ENCODE measurements at regions not wholly inside any gene's neighbourhood (a gene's known extent, or its start where the extent isn't known, plus 50 kb on each side); places are given as distances from the start of the nearest gene placed in this dataset.

DNA sequence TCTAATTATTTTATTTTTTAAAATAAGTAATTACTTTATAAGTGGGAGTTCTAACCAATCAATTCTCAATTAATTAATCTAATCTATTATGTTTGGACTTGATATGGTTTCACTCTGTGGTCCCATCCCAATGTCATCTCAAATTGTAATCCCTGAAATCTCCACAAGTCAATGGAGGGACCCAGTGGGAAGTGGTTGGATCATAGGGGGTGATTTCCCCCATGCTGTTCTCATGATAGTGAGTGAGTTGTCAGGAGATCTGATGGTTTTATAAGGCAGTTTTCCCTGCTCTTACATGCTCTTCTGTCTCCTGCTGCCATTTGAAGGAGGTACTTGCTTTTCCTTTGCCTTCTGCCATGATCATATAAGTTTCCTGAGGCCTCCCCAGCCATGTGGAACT, 836.1 kb downstream of the GALC start:
- Histone ChIP-seq H3K9me3 (no peaks in the 10 kb centered on the region), H3K27me3 (no peaks in the 10 kb centered on the region), H3K4me3 (no peak overlapping the region), H3K4me1 (no peaks in the 10 kb centered on the region), H3K27ac (no peak overlapping the region), H3K36me3 (no peaks in the 10 kb centered on the region)
- TF ChIP-seq EP300 (IDR thresholded peaks at IDR 0.05), result no peak
- TF ChIP-seq POLR2A (IDR thresholded peaks at IDR 0.05), result no peak
- TF ChIP-seq, protein P1, sequence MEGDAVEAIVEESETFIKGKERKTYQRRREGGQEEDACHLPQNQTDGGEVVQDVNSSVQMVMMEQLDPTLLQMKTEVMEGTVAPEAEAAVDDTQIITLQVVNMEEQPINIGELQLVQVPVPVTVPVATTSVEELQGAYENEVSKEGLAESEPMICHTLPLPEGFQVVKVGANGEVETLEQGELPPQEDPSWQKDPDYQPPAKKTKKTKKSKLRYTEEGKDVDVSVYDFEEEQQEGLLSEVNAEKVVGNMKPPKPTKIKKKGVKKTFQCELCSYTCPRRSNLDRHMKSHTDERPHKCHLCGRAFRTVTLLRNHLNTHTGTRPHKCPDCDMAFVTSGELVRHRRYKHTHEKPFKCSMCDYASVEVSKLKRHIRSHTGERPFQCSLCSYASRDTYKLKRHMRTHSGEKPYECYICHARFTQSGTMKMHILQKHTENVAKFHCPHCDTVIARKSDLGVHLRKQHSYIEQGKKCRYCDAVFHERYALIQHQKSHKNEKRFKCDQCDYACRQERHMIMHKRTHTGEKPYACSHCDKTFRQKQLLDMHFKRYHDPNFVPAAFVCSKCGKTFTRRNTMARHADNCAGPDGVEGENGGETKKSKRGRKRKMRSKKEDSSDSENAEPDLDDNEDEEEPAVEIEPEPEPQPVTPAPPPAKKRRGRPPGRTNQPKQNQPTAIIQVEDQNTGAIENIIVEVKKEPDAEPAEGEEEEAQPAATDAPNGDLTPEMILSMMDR (IDR thresholded peaks at IDR 0.05), result no peak
- no peak for DNase-seq (ENCODE audit: low spot score in 2 of 2)

DNA sequence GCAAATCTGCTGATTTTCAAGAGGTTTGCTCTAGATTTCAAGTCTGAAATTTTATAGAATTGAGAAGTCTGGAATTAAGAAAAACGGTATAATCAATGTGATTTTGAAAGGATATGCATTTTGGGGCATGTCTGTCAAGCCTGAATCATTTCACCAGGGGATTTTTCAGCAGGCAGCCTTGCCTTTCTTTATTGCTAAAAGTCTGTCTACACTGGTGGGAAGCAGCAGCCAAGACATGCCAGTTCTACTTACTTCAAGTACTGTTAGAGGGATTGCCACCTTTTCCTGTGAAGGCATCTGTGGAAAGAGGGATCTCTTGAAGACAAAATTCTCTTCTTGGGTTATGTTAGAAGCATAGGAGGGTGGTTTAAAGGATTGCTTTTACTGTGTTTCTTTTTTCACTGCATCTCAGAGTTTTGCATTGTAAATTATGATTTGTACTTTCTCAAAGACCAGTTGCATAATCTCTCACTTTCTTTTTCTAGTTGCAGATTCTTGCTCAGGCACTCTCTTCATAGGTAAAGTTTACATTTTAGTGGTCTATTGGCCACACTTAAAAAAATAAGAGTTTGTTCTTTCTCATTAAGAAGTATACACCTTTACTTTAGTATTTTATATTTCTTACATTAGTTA, 837.0 kb downstream of the GALC start:
- Histone ChIP-seq H3K9me3 (no peaks in the 10 kb centered on the region), H3K27ac (no peak overlapping the region), H3K27me3 (no peaks in the 10 kb centered on the region), H3K4me1 (no peaks in the 10 kb centered on the region), H3K36me3 (no peaks in the 10 kb centered on the region), H3K4me3 (no peak overlapping the region)
- DNase-seq (ENCODE audit: low spot score in 2 of 2), result no peak
- TF ChIP-seq, protein P1 (IDR thresholded peaks at IDR 0.05), result no peak
- TF ChIP-seq EP300 (IDR thresholded peaks at IDR 0.05) (no peak), POLR2A (IDR thresholded peaks at IDR 0.05) (no peak)
- 83 to 85% methylated on average over 1 of the region's 1 CpG for WGBS, 2 donors

DNA sequence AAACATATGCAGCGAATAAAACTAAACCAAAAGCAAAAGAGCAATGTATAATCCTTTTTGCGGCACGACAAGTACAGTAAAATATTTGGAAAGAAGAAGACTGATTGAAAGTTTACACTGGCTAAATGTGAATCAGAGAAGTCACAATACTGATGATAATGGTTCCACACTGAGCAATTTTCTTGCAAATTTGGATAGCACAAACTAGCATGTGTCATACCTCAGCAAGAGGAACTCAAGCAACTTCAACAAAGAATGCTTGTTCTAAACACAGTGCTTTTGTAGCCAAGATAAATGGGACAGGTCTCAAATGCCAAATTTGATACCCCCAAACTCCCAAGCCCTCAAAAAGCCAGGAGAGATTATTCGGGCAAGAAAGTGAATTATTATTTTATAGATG, 839.1 kb downstream of the GALC start:
- H3K9me3 ChIP-seq, result no peaks in the 10 kb centered on the region
- H3K27ac ChIP-seq, result no peak overlapping the region
- 61 to 64% methylated on average over 4 of the region's 4 CpGs for WGBS, 2 donors
- H3K4me3 ChIP-seq, result no peak overlapping the region
- no peaks in the 10 kb centered on the region for H3K4me1 ChIP-seq
- H3K27me3 ChIP-seq, result no peaks in the 10 kb centered on the region
- no peak for DNase-seq (ENCODE audit: low spot score in 2 of 2)
- TF ChIP-seq, protein P1 (IDR thresholded peaks at IDR 0.05), result no peak
- TF ChIP-seq EP300 (IDR thresholded peaks at IDR 0.05) (no peak), POLR2A (IDR thresholded peaks at IDR 0.05) (no peak)
- H3K36me3 ChIP-seq, result no peaks in the 10 kb centered on the region

DNA sequence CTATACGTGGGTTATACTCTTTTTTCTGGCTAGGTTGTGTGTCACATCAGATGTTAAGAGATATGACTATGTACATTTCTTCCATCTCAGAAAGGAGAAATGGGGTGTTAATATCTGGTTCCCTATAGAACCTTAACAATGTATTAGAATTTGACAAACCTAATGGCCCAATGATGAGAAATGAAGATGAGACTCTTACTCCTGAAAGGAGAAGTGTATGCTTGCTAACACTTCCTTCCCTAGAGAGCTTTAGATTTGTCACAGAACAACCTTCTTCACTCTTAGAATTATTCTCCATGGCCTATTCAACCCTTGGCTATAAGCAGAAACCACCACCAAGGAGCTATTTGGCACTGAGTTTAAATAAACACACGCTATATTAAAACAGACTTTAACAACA, 839.6 kb downstream of the GALC start:
- Histone ChIP-seq H3K36me3 (no peaks in the 10 kb centered on the region), H3K4me3 (no peak overlapping the region), H3K9me3 (no peaks in the 10 kb centered on the region), H3K27me3 (no peaks in the 10 kb centered on the region), H3K4me1 (no peaks in the 10 kb centered on the region), H3K27ac (no peak overlapping the region)
- 68 to 69% methylated on average over 2 of the region's 2 CpGs for WGBS, 2 donors
- TF ChIP-seq EP300 (IDR thresholded peaks at IDR 0.05), result no peak
- TF ChIP-seq, protein P1 (IDR thresholded peaks at IDR 0.05), result no peak
- no peak for TF ChIP-seq POLR2A (IDR thresholded peaks at IDR 0.05)
- no peak for DNase-seq (ENCODE audit: low spot score in 2 of 2)

- Histone ChIP-seq H3K4me1 (no peaks in the 10 kb centered on the region), H3K27ac (no peak overlapping the region), H3K9me3 (no peaks in the 10 kb centered on the region), H3K36me3 (no peaks in the 10 kb centered on the region), H3K4me3 (no peak overlapping the region), H3K27me3 (no peaks in the 10 kb centered on the region)
- TF ChIP-seq POLR2A (IDR thresholded peaks at IDR 0.05), result no peak
- TF ChIP-seq EP300 (IDR thresholded peaks at IDR 0.05), result no peak
- TF ChIP-seq, protein P1 (IDR thresholded peaks at IDR 0.05), result no peak
- DNase-seq (ENCODE audit: low spot score in 2 of 2), result no peak
- 79 to 82% methylated on average over 5 of the region's 5 CpGs for WGBS, 2 donors
Observed at GRCh38 chr14:87152693-87153092, 840.3 kb downstream of the GALC start.
